GM18861 (cell line): ENCODE measurements at regions not wholly inside any gene's neighbourhood (a gene's known extent, or its start where the extent isn't known, plus 50 kb on each side); places are given as distances from the start of the nearest gene placed in this dataset.
"Not testable (repeated sequence)": the region's sequence is repeated elsewhere in the genome, so short reads cannot be mapped to it uniquely, and the experiment has no call there.

Source experiments
- ATAC-seq: cut with Tn5 transposase; IDR thresholded peaks from one replicate; pipeline ENCODE4 v1.9.1; 2021; ENCODE audit not compliant: unreplicated experiment

GRCh38 chr7:52382731-52383130 lies 652.7 kb upstream of the POM121L12 start:
- no peak for ATAC-seq

GRCh38 chr7:52369922-52370321 lies 665.5 kb upstream of the POM121L12 start:
- no peak for ATAC-seq

- ATAC-seq, result no peak
These were observed 670.1 kb upstream of the POM121L12 start for GRCh38 chr7:52365349-52365748.

- ATAC-seq, result no peak
These were observed 672.9 kb upstream of the POM121L12 start for GRCh38 chr7:52362521-52362920.

GRCh38 chr7:52360541-52360940 lies 674.9 kb upstream of the POM121L12 start:
- ATAC-seq, result no peak

GRCh38 chr7:52355053-52355452 lies 680.4 kb upstream of the POM121L12 start:
- ATAC-seq, result no peak

- ATAC-seq, result no peak
These were observed 683.1 kb upstream of the POM121L12 start for GRCh38 chr7:52352013-52352981.

GRCh38 chr7:52344015-52344414 lies 691.4 kb upstream of the POM121L12 start:
- ATAC-seq, result no peak

GRCh38 chr7:52340067-52340466 lies 695.4 kb upstream of the POM121L12 start:
- ATAC-seq, result no peak

GRCh38 chr7:52328328-52328727 lies 707.1 kb upstream of the POM121L12 start:
- ATAC-seq, result not testable (repeated sequence)

- no peak for ATAC-seq
These were observed 710.2 kb upstream of the POM121L12 start for GRCh38 chr7:52325237-52325636.

- ATAC-seq, result no peak
These were observed 712.2 kb upstream of the POM121L12 start for GRCh38 chr7:52323202-52323746.

- ATAC-seq, result no peak
These were observed 714.8 kb upstream of the POM121L12 start for GRCh38 chr7:52320610-52321009.

- no peak for ATAC-seq
These were observed 717.5 kb upstream of the POM121L12 start for GRCh38 chr7:52317921-52318320.

- no peak for ATAC-seq
These were observed 723.5 kb upstream of the POM121L12 start for GRCh38 chr7:52311886-52312285.

- ATAC-seq, result no peak
These were observed 725.8 kb upstream of the POM121L12 start for GRCh38 chr7:52309631-52310030.

GRCh38 chr7:52302765-52303520 lies 732.5 kb upstream of the POM121L12 start:
- no peak for ATAC-seq

- no peak for ATAC-seq
These were observed 738.3 kb upstream of the POM121L12 start for GRCh38 chr7:52297128-52297527.

GRCh38 chr7:52294942-52295341 lies 740.5 kb upstream of the POM121L12 start:
- no peak for ATAC-seq

GRCh38 chr7:52289247-52289646 lies 746.2 kb upstream of the POM121L12 start:
- ATAC-seq, result no peak

- no peak for ATAC-seq
These were observed 747.7 kb upstream of the POM121L12 start for GRCh38 chr7:52287698-52288097.

GRCh38 chr7:52285689-52286088 lies 749.7 kb upstream of the POM121L12 start:
- no peak for ATAC-seq
